ENCODE measurements at regions not wholly inside any gene's neighbourhood (a gene's known extent, or its start where the extent isn't known, plus 50 kb on each side); places are given as distances from the start of the nearest gene placed in this dataset.

- Histone ChIP-seq H3K4me1 (no peaks in the 10 kb centered on the region), H3K4me3 (no peak overlapping the region), H3K9me3 (no peaks in the 10 kb centered on the region), H3K27me3 (no peaks in the 10 kb centered on the region), H3K36me3 (no peaks in the 10 kb centered on the region), H3K27ac (no peak overlapping the region)
- intact Hi-C loops (cut with DNase I; ENCODE audit: low total_unique reads), result no loop called here
- TF ChIP-seq CTCF (IDR thresholded peaks at IDR 0.05), result no peak
- no peak for DNase-seq
Observed at GRCh38 chr3:178001670-178002101, 534.5 kb upstream of the KCNMB2 start.

- H3K27me3 ChIP-seq, result no peaks in the 10 kb centered on the region
- TF ChIP-seq CTCF (IDR thresholded peaks at IDR 0.05), result no peak
- no peak for DNase-seq
- H3K27ac ChIP-seq, result no peak overlapping the region
- H3K36me3 ChIP-seq, result no peaks in the 10 kb centered on the region
- no peaks in the 10 kb centered on the region for H3K4me1 ChIP-seq
- no peak overlapping the region for H3K4me3 ChIP-seq
- intact Hi-C loops (cut with DNase I; ENCODE audit: low total_unique reads), result no loop called here
- H3K9me3 ChIP-seq, result no peaks in the 10 kb centered on the region
Observed at GRCh38 chr3:178002113-178002512, 534.1 kb upstream of the KCNMB2 start.

GRCh38 chr3:178003756-178004155 lies 532.5 kb upstream of the KCNMB2 start:
- H3K4me3 ChIP-seq, result no peak overlapping the region
- H3K9me3 ChIP-seq, result no peaks in the 10 kb centered on the region
- no peak for TF ChIP-seq CTCF (IDR thresholded peaks at IDR 0.05)
- intact Hi-C loops (cut with DNase I; ENCODE audit: low total_unique reads), result no loop called here
- no peak for DNase-seq
- H3K36me3 ChIP-seq, result no peaks in the 10 kb centered on the region
- no peaks in the 10 kb centered on the region for H3K27me3 ChIP-seq
- H3K27ac ChIP-seq, result no peak overlapping the region
- no peaks in the 10 kb centered on the region for H3K4me1 ChIP-seq

- Histone ChIP-seq H3K9me3 (no peaks in the 10 kb centered on the region), H3K4me1 (no peaks in the 10 kb centered on the region), H3K27ac (no peak overlapping the region), H3K4me3 (no peak overlapping the region), H3K27me3 (no peaks in the 10 kb centered on the region), H3K36me3 (no peaks in the 10 kb centered on the region)
- intact Hi-C loops (cut with DNase I; ENCODE audit: low total_unique reads), result no loop called here
- no peak for TF ChIP-seq CTCF (IDR thresholded peaks at IDR 0.05)
- DNase-seq, result no peak
Observed at GRCh38 chr3:178005961-178006360, 530.3 kb upstream of the KCNMB2 start.

GRCh38 chr3:178010306-178010705 lies 525.9 kb upstream of the KCNMB2 start:
- H3K9me3 ChIP-seq, result no peaks in the 10 kb centered on the region
- H3K27ac ChIP-seq, result no peak overlapping the region
- DNase-seq, result no peak
- no peaks in the 10 kb centered on the region for H3K36me3 ChIP-seq
- H3K4me3 ChIP-seq, result no peak overlapping the region
- H3K27me3 ChIP-seq, result no peaks in the 10 kb centered on the region
- no peak for TF ChIP-seq CTCF (IDR thresholded peaks at IDR 0.05)
- intact Hi-C loops (cut with DNase I; ENCODE audit: low total_unique reads), result no loop called here
- H3K4me1 ChIP-seq, result no peaks in the 10 kb centered on the region

GRCh38 chr3:178019645-178020044 lies 516.6 kb upstream of the KCNMB2 start:
- Histone ChIP-seq H3K4me1 (no peaks in the 10 kb centered on the region), H3K9me3 (no peaks in the 10 kb centered on the region), H3K4me3 (no peak overlapping the region), H3K27ac (no peak overlapping the region), H3K27me3 (no peaks in the 10 kb centered on the region), H3K36me3 (no peaks in the 10 kb centered on the region)
- intact Hi-C loops (cut with DNase I; ENCODE audit: low total_unique reads), result no loop called here
- no peak for DNase-seq
- TF ChIP-seq CTCF (IDR thresholded peaks at IDR 0.05), result no peak
